Upper lobe of left lung (tissue), 6 donors: ENCODE measurements at regions not wholly inside any gene's neighbourhood (a gene's known extent, or its start where the extent isn't known, plus 50 kb on each side); places are given as distances from the start of the nearest gene placed in this dataset.
A peak's percentile ranks its signal among the peaks of the same experiment; 100 is the strongest.

ENCODE experiments used
- ATAC-seq, 2 donors: fragments of 200-7000 bp; cut with Tn5 transposase; one replicate each; pipeline ENCODE4 v1.9.1; 2022; ENCODE audit warnings: mild to moderate bottlenecking in 2 of 2, moderate library complexity in 2 of 2; ENCODE audit not compliant: low FRiP score in 2 of 2
- DNase-seq, 2 donors: peaks; one replicate each; pipeline ENCODE4 v3.0.0-alpha.2; 2019 to 2020
- H3K27ac ChIP-seq, 4 donors: fragments of 200-600 bp; sonication (generic); one replicate each; pipeline ENCODE4 v1.5.1; 2016 to 2019
- H3K27me3 ChIP-seq, 4 donors: fragments of 200-600 bp; sonication (generic); one replicate each; pipeline ENCODE4 v1.5.1; 2017 to 2019
- H3K36me3 ChIP-seq, 4 donors: fragments of 200-600 bp; sonication (generic); one replicate each; pipeline ENCODE4 v1.5.1; 2016 to 2019
- H3K4me1 ChIP-seq, 4 donors: fragments of 200-600 bp; sonication (generic); one replicate each; pipeline ENCODE4 v1.5.1; 2018 to 2019
- H3K4me3 ChIP-seq, 4 donors: fragments of 200-600 bp; sonication (generic); one replicate each; pipeline ENCODE4 v1.5.1; 2017 to 2019; ENCODE audit warnings: mild to moderate bottlenecking in 2 of 4, moderate library complexity in 1 of 4
- H3K9me3 ChIP-seq, 4 donors: fragments of 200-600 bp; sonication (generic); one replicate each; pipeline ENCODE4 v1.5.1; 2018 to 2019
- CTCF ChIP-seq, 6 experiments: fragments of 450-650 bp in 4 of 6; fragments of 200-600 bp in 2 of 6; sonication (generic) in 2 of 6; IDR thresholded peaks; one replicate each; pipeline ENCODE4 v1.5.1; 2016 to 2019; ENCODE audit warnings: antibody characterized with exemption in 6 of 6
- EP300 ChIP-seq, 4 donors: sonication (generic); formaldehyde crosslinking; IDR thresholded peaks; one replicate each; pipeline ENCODE4 v1.5.1; 2017; ENCODE audit warnings: antibody characterized with exemption in 4 of 4, control low read depth in 2 of 4
- POLR2A ChIP-seq, 4 donors: fragments of 450-650 bp; IDR thresholded peaks; one replicate each; pipeline ENCODE4 v1.5.1; 2016 to 2017; ENCODE audit warnings: antibody characterized with exemption in 4 of 4, mild to moderate bottlenecking in 2 of 4
- POLR2AphosphoS5 ChIP-seq, 2 donors: sonication (generic); formaldehyde crosslinking; IDR thresholded peaks; one replicate each; pipeline ENCODE4 v1.5.1; 2017; ENCODE audit warnings: antibody characterized with exemption in 2 of 2
- WGBS, 2 donors: methylation state at CpG; one replicate each; pipeline ENCODE4 v1.1.5; 2017 to 2018; 5-methylcytosine and 5-hydroxymethylcytosine counted together
- donor health status: DM: no; HTN: no; CAD: no; lungs with moderate emphysema.
- donor health status: DM: no; HTN: yes; CAD: no; lungs with severe emphysema.

GRCh38 chr1:37306871-37307270 is 167.5 kb upstream of the ZC3H12A start:
- H3K27ac ChIP-seq: no peak overlapping the region
- no peak overlapping the region for H3K4me3 ChIP-seq
- no peak for DNase-seq
- TF ChIP-seq EP300 (IDR thresholded peaks at IDR 0.05): no peak
- no peaks in the 10 kb centered on the region for H3K27me3 ChIP-seq
- 85 to 86% methylated on average over 9 to 11 of the region's 11 CpGs for WGBS, 2 donors
- ATAC-seq: no peak
- no peaks in the 10 kb centered on the region for H3K36me3 ChIP-seq
- no peaks in the 10 kb centered on the region for H3K4me1 ChIP-seq
- H3K9me3 ChIP-seq: no peaks in the 10 kb centered on the region

- no peak overlapping the region for H3K4me3 ChIP-seq
- ATAC-seq (no peak), DNase-seq (peak in 1 of 2 donors; percentile 57)
- TF ChIP-seq CTCF (IDR thresholded peaks at IDR 0.05) (no peak), POLR2A (IDR thresholded peaks at IDR 0.05) (no peak), EP300 (IDR thresholded peaks at IDR 0.05) (no peak), POLR2AphosphoS5 (IDR thresholded peaks at IDR 0.05) (no peak)
- H3K27ac ChIP-seq: no peak overlapping the region
- 67 to 68% methylated on average over 22 to 25 of the region's 25 CpGs for WGBS, 2 donors
- no peaks in the 10 kb centered on the region for H3K9me3 ChIP-seq
- no peaks in the 10 kb centered on the region for H3K4me1 ChIP-seq
- H3K27me3 ChIP-seq: no peaks in the 10 kb centered on the region
- no peaks in the 10 kb centered on the region for H3K36me3 ChIP-seq
These were observed 166.1 kb upstream of the ZC3H12A start for GRCh38 chr1:37308031-37308960.

GRCh38 chr1:37309574-37309973 is 164.8 kb upstream of the ZC3H12A start:
- Histone ChIP-seq H3K27me3 (no peaks in the 10 kb centered on the region), H3K4me1 (no peaks in the 10 kb centered on the region), H3K9me3 (no peaks in the 10 kb centered on the region), H3K36me3 (no peaks in the 10 kb centered on the region), H3K4me3 (no peak overlapping the region), H3K27ac (no peak overlapping the region)
- ATAC-seq: no peak
- 76 to 81% methylated on average over 3 of the region's 3 CpGs for WGBS, 2 donors
- no peak for DNase-seq
- TF ChIP-seq EP300 (IDR thresholded peaks at IDR 0.05) (no peak), POLR2A (IDR thresholded peaks at IDR 0.05) (no peak), POLR2AphosphoS5 (IDR thresholded peaks at IDR 0.05) (no peak), CTCF (IDR thresholded peaks at IDR 0.05) (no peak)

GRCh38 chr1:37310064-37310463 is 164.3 kb upstream of the ZC3H12A start:
- Histone ChIP-seq H3K9me3 (no peaks in the 10 kb centered on the region), H3K27ac (no peak overlapping the region), H3K4me3 (no peak overlapping the region), H3K4me1 (no peaks in the 10 kb centered on the region), H3K27me3 (no peaks in the 10 kb centered on the region), H3K36me3 (no peaks in the 10 kb centered on the region)
- ATAC-seq (no peak), DNase-seq (no peak)
- TF ChIP-seq POLR2AphosphoS5 (IDR thresholded peaks at IDR 0.05) (no peak), CTCF (IDR thresholded peaks at IDR 0.05) (no peak), EP300 (IDR thresholded peaks at IDR 0.05) (no peak), POLR2A (IDR thresholded peaks at IDR 0.05) (no peak)
- 74 to 79% methylated on average over 13 of the region's 13 CpGs for WGBS, 2 donors

- no peaks in the 10 kb centered on the region for H3K9me3 ChIP-seq
- peaks cover 0 to 4% (median 0%) of the 10 kb centered on the region in 4 donors for H3K4me1 ChIP-seq
- ATAC-seq (no peak), DNase-seq (no peak)
- 18 to 21% methylated on average over 4 of the region's 4 CpGs for WGBS, 2 donors
- peaks cover 0 to 7% (median 2%) of the 10 kb centered on the region in 4 donors for H3K27me3 ChIP-seq
- TF ChIP-seq POLR2A (IDR thresholded peaks at IDR 0.05) (no peak), POLR2AphosphoS5 (IDR thresholded peaks at IDR 0.05) (no peak), EP300 (IDR thresholded peaks at IDR 0.05) (no peak), CTCF (IDR thresholded peaks at IDR 0.05) (no peak)
- H3K27ac ChIP-seq: no peak overlapping the region
- H3K36me3 ChIP-seq: no peaks in the 10 kb centered on the region
- no peak overlapping the region for H3K4me3 ChIP-seq
These were observed 159.0 kb upstream of the ZC3H12A start for GRCh38 chr1:37315371-37315846.
